ENCODE measurements at regions not wholly inside any gene's neighbourhood (a gene's known extent, or its start where the extent isn't known, plus 50 kb on each side); places are given as distances from the start of the nearest gene placed in this dataset.

GRCh38 chr4:108336076-108336475 is 167.3 kb upstream of the LEF1 start:
- TF ChIP-seq CTCF (IDR thresholded peaks at IDR 0.05; ENCODE audit: control extremely low read depth, extremely low read depth): no peak

GRCh38 chr4:108335081-108335480 is 166.3 kb upstream of the LEF1 start:
- Histone ChIP-seq H3K4me1 (ENCODE audit: control insufficient read depth in 5 of 5, insufficient read depth in 5 of 5, low read length in 5 of 5) (peaks cover 0 to 5% (median 4%) of the 10 kb centered on the region in 5 donors), H3K36me3 (ENCODE audit: control insufficient read depth in 4 of 4, insufficient read depth in 4 of 4, low read length in 4 of 4) (no peaks in the 10 kb centered on the region), H3K9me3 (ENCODE audit: control insufficient read depth in 4 of 4, insufficient read depth in 3 of 4, low read length in 3 of 4) (no peaks in the 10 kb centered on the region), H3K27ac (ENCODE audit: low read depth in 1 of 2, low read length in 1 of 2) (no peak overlapping the region), H3K4me3 (no peak overlapping the region), H3K9ac (ENCODE audit: insufficient read depth in 1 of 2, low read length in 2 of 2) (no peak overlapping the region), H3K27me3 (ENCODE audit: control insufficient read depth in 3 of 3, insufficient read depth in 3 of 3, low read length in 2 of 3) (no peaks in the 10 kb centered on the region)
- WGBS, 2 donors: 88 to 93% methylated on average over 7 of the region's 7 CpGs
- ATAC-seq (ENCODE audit: insufficient read depth, low FRiP score) (no peak), DNase-seq (no peak)
- TF ChIP-seq CTCF (IDR thresholded peaks at IDR 0.05; ENCODE audit: control extremely low read depth, extremely low read depth): no peak

More at GRCh38 chr4:108336076-108336475, 167.3 kb upstream of the LEF1 start:
- Histone ChIP-seq H3K4me3 (no peak overlapping the region), H3K9me3 (ENCODE audit: control insufficient read depth in 4 of 4, insufficient read depth in 3 of 4, low read length in 3 of 4) (no peaks in the 10 kb centered on the region), H3K36me3 (ENCODE audit: control insufficient read depth in 4 of 4, insufficient read depth in 4 of 4, low read length in 4 of 4) (no peaks in the 10 kb centered on the region), H3K4me1 (ENCODE audit: control insufficient read depth in 5 of 5, insufficient read depth in 5 of 5, low read length in 5 of 5) (peaks cover 0 to 5% (median 4%) of the 10 kb centered on the region in 5 donors), H3K9ac (ENCODE audit: insufficient read depth in 1 of 2, low read length in 2 of 2) (no peak overlapping the region), H3K27me3 (ENCODE audit: control insufficient read depth in 3 of 3, insufficient read depth in 3 of 3, low read length in 2 of 3) (no peaks in the 10 kb centered on the region), H3K27ac (ENCODE audit: low read depth in 1 of 2, low read length in 1 of 2) (no peak overlapping the region)
- DNase-seq (no peak), ATAC-seq (ENCODE audit: insufficient read depth, low FRiP score) (no peak)

GRCh38 chr4:108334031-108334430 is 165.3 kb upstream of the LEF1 start:
- ATAC-seq (ENCODE audit: insufficient read depth, low FRiP score) (no peak), DNase-seq (no peak)
- WGBS, 2 donors: 84 to 93% methylated on average over 6 of the region's 6 CpGs
- H3K9ac ChIP-seq (ENCODE audit: insufficient read depth in 1 of 2, low read length in 2 of 2): no peak overlapping the region
- peaks cover 0 to 5% (median 4%) of the 10 kb centered on the region in 5 donors for H3K4me1 ChIP-seq (ENCODE audit: control insufficient read depth in 5 of 5, insufficient read depth in 5 of 5, low read length in 5 of 5)
- TF ChIP-seq CTCF (IDR thresholded peaks at IDR 0.05; ENCODE audit: control extremely low read depth, extremely low read depth): no peak
- H3K27ac ChIP-seq (ENCODE audit: low read depth in 1 of 2, low read length in 1 of 2): no peak overlapping the region
- no peaks in the 10 kb centered on the region for H3K27me3 ChIP-seq (ENCODE audit: control insufficient read depth in 3 of 3, insufficient read depth in 3 of 3, low read length in 2 of 3)
- H3K9me3 ChIP-seq (ENCODE audit: control insufficient read depth in 4 of 4, insufficient read depth in 3 of 4, low read length in 3 of 4): no peaks in the 10 kb centered on the region
- no peak overlapping the region for H3K4me3 ChIP-seq
- H3K36me3 ChIP-seq (ENCODE audit: control insufficient read depth in 4 of 4, insufficient read depth in 4 of 4, low read length in 4 of 4): no peaks in the 10 kb centered on the region

- WGBS, 2 donors: 79 to 81% methylated on average over 7 of the region's 7 CpGs
These were observed 164.7 kb upstream of the LEF1 start for GRCh38 chr4:108333353-108333942.

More at GRCh38 chr4:108333353-108333942, 164.7 kb upstream of the LEF1 start:
- H3K4me3 ChIP-seq: no peak overlapping the region
- TF ChIP-seq CTCF (IDR thresholded peaks at IDR 0.05; ENCODE audit: control extremely low read depth, extremely low read depth): no peak
- H3K36me3 ChIP-seq (ENCODE audit: control insufficient read depth in 4 of 4, insufficient read depth in 4 of 4, low read length in 4 of 4): no peaks in the 10 kb centered on the region
- ATAC-seq (ENCODE audit: insufficient read depth, low FRiP score) (no peak), DNase-seq (no peak)
- H3K9me3 ChIP-seq (ENCODE audit: control insufficient read depth in 4 of 4, insufficient read depth in 3 of 4, low read length in 3 of 4): no peaks in the 10 kb centered on the region
- peaks cover 0 to 4% (median under 1%) of the 10 kb centered on the region in 5 donors for H3K4me1 ChIP-seq (ENCODE audit: control insufficient read depth in 5 of 5, insufficient read depth in 5 of 5, low read length in 5 of 5)
- H3K9ac ChIP-seq (ENCODE audit: insufficient read depth in 1 of 2, low read length in 2 of 2): no peak overlapping the region
- H3K27me3 ChIP-seq (ENCODE audit: control insufficient read depth in 3 of 3, insufficient read depth in 3 of 3, low read length in 2 of 3): no peaks in the 10 kb centered on the region
- no peak overlapping the region for H3K27ac ChIP-seq (ENCODE audit: low read depth in 1 of 2, low read length in 1 of 2)
